GM19468 (cell line): ENCODE measurements at regions not wholly inside any gene's neighbourhood (a gene's known extent, or its start where the extent isn't known, plus 50 kb on each side); places are given as distances from the start of the nearest gene placed in this dataset.
"Not testable (repeated sequence)": the region's sequence is repeated elsewhere in the genome, so short reads cannot be mapped to it uniquely, and the experiment has no call there.

Source experiments
- ATAC-seq: cut with Tn5 transposase; IDR thresholded peaks from one replicate; pipeline ENCODE4 v1.9.1; 2021; ENCODE audit warnings: mild to moderate bottlenecking, moderate library complexity, moderate number of reproducible peaks; ENCODE audit not compliant: unreplicated experiment; ENCODE audit errors: extremely low read depth

GRCh38 chrX:36642052-36642451 is 366.1 kb upstream of the FAM47C start:
- ATAC-seq: no peak

GRCh38 chrX:36650622-36651021 is 357.5 kb upstream of the FAM47C start:
- ATAC-seq: no peak

DNA sequence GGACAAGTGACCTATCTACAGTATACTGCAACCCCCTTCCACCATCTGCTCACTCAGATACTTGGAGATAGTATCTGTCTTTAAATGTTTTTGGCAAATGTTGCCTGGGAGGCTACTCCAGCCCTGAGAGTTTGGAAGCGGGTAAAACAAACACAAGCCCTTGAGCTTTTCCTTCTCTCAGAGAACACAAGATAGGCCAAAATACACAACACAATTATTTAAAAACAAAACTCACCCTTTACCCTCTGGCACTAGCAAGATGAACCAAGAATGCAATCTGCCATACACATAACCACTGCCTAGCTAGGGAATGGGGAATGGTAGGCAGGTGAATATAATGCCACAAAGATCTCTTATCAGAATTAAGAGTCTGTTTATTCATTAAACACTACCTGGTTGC is 324.7 kb upstream of the FAM47C start:
- ATAC-seq: no peak

GRCh38 chrX:36684053-36684452 is 324.1 kb upstream of the FAM47C start:
- ATAC-seq: no peak

DNA sequence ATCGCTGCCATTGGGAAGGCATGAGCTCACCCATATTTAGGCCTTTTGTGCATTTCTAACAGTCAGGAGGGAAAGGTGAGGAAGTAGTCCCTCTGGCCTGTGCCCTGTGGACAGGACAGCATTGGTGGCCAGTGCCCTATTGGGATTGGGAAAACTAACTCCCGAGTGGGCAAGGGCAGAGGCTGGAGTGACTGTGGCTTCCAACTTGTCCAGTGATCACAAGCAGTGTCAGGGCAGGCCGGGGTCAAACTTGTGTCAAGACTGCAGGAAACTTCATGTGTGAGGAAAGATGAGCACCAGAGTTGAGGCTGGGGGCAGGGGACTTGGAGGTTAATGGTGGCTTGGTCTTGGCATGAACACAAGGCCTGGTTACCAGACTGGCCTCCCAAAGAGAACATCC is 286.2 kb upstream of the FAM47C start:
- no peak for ATAC-seq

GRCh38 chrX:36753602-36754001 is 254.6 kb upstream of the FAM47C start:
- ATAC-seq: no peak

DNA sequence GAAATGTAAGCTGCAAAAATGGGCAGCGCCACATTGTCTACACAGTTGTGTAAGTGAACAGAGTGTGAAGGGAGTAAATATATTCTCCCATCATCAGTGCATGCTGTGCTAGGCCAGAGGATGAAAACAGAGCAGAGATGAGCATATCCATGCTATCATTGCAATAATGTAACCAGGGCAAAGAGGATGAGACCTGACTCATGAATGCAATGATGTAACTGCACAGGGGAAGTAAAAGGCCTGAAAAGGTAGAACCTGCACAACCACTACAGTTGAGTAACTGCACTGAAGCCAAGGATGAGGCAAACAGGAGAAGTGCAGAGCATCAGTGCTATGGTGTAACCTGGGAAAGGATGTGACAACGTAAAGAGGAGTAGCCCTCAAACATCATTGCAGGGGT is 220.4 kb upstream of the FAM47C start:
- ATAC-seq: no peak

- no peak for ATAC-seq
Observed at GRCh38 chrX:36803151-36803550, 205.0 kb upstream of the FAM47C start.

GRCh38 chrX:36804066-36804465 is 204.1 kb upstream of the FAM47C start:
- no peak for ATAC-seq

GRCh38 chrX:36844857-36845256 is 163.3 kb upstream of the FAM47C start:
- no peak for ATAC-seq

GRCh38 chrX:36847496-36847895 is 160.7 kb upstream of the FAM47C start:
- ATAC-seq: no peak

DNA sequence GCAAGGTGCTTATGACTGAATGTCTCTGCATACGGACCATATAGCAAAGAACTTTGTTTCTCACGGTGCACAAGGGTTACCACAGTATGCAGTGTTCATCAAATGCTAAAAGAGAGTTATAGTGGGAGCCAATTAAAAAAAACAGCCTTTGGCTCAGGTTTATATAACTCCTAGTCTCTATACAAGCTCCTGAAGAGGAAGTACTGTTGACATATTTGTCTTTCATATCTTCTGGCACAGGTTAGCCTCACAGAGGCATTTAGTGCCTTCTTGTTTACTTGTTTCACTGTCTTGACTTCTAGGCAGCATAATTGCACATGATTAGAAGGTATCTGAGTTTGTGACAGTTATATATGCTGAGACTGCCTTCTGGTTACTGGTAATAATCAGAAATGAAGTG is 158.8 kb upstream of the FAM47C start:
- ATAC-seq: no peak

DNA sequence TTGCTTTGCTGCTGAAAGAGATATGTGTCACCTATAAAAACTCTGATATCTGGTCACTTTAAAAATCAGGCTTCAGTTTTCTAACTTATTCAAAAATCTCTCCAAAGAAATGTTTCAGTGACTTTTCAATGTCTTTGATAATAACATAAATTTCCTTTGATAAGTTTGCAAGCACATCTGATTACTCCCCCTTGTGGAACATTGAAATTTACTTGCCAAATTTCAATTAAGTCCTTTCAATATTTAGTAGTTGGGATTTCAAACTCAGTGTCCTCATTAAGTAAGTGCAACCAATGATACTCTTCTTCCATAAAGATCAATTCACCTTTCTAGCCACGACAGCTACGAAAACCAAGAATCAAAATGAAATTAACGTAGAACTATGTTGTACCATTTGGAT is 151.3 kb upstream of the FAM47C start:
- ATAC-seq: no peak

DNA sequence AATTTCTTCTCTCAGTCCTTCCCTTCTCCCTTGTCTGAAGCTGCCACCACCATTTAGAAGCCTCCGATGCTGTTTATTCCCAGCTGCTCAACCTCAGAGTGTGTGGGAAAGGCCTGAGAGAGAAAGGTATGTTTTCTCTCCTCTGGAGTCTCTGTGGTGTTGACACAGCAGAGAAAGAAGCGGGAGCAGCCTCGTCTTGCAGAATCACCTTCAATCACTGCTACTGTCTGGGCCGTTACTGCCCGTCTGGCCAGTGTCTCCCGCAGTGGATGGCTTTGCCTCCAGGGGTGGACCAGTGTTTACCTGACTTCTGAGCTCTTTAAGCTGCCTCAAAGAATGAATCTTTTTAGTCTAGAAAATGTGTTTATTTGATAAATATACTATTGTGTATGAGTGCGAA is 148.9 kb upstream of the FAM47C start:
- ATAC-seq: no peak

GRCh38 chrX:36861601-36862000 is 146.6 kb upstream of the FAM47C start:
- ATAC-seq: no peak

GRCh38 chrX:36867143-36867542 is 141.0 kb upstream of the FAM47C start:
- ATAC-seq: peak; percentile 58

- no peak for ATAC-seq
Observed at GRCh38 chrX:36868592-36868991, 139.6 kb upstream of the FAM47C start.

- no peak for ATAC-seq
Observed at GRCh38 chrX:36869457-36869856, 138.7 kb upstream of the FAM47C start.

GRCh38 chrX:36897690-36898089 is 110.5 kb upstream of the FAM47C start:
- ATAC-seq: no peak

- ATAC-seq: no peak
Observed at GRCh38 chrX:36898301-36898700, 109.9 kb upstream of the FAM47C start.

GRCh38 chrX:36904561-36904960 is 103.6 kb upstream of the FAM47C start:
- ATAC-seq: not testable (repeated sequence)

GRCh38 chrX:36908801-36909675 is 99.1 kb upstream of the FAM47C start:
- ATAC-seq: no peak
